Nucleus accumbens (tissue), 56 donors: ENCODE measurements at regions not wholly inside any gene's neighbourhood (a gene's known extent, or its start where the extent isn't known, plus 50 kb on each side); places are given as distances from the start of the nearest gene placed in this dataset.

Source experiments
- DNase-seq, 56 donors: peaks; one replicate each; lab custom pipeline; 2025; lab: John Stamatoyannopoulos, UW

- DNase-seq: peak in 41 of 56 donors; percentile 1 to 85 (median 31)
Measured at GRCh38 chr9:36728651-36729520, 156.2 kb downstream of the MELK start.

GRCh38 chr9:36729906-36730305 lies 157.2 kb downstream of the MELK start:
- DNase-seq: no peak

GRCh38 chr9:36730414-36730813 lies 157.7 kb downstream of the MELK start:
- no peak for DNase-seq

- DNase-seq: no peak
Measured at GRCh38 chr9:36731068-36731956, 158.6 kb downstream of the MELK start.

GRCh38 chr9:36734737-36735136 lies 162.0 kb downstream of the MELK start:
- no peak for DNase-seq

GRCh38 chr9:36736648-36737047 lies 164.0 kb downstream of the MELK start:
- no peak for DNase-seq

GRCh38 chr9:36738318-36738976 lies 165.8 kb downstream of the MELK start:
- no peak for DNase-seq

- no peak for DNase-seq
Measured at GRCh38 chr9:36739373-36740116, 166.8 kb downstream of the MELK start.

- DNase-seq: no peak
Measured at GRCh38 chr9:36742264-36742663, 169.6 kb downstream of the MELK start.

GRCh38 chr9:36744678-36745077 lies 172.0 kb downstream of the MELK start:
- DNase-seq: no peak

GRCh38 chr9:36745977-36746376 lies 173.3 kb downstream of the MELK start:
- DNase-seq: no peak

- no peak for DNase-seq
Measured at GRCh38 chr9:36746415-36746814, 173.7 kb downstream of the MELK start.

- peak in 1 of 56 donors; percentile 1 for DNase-seq
Measured at GRCh38 chr9:36748322-36748899, 175.7 kb downstream of the MELK start.

- DNase-seq: no peak
Measured at GRCh38 chr9:36749461-36749860, 176.8 kb downstream of the MELK start.

GRCh38 chr9:36750630-36751029 lies 177.9 kb downstream of the MELK start:
- no peak for DNase-seq

GRCh38 chr9:36755019-36755418 lies 182.3 kb downstream of the MELK start:
- DNase-seq: no peak

GRCh38 chr9:36759141-36759540 lies 186.4 kb downstream of the MELK start:
- DNase-seq: no peak

GRCh38 chr9:36759976-36760375 lies 187.3 kb downstream of the MELK start:
- no peak for DNase-seq

GRCh38 chr9:36760667-36761420 lies 188.1 kb downstream of the MELK start:
- DNase-seq: no peak
